ENCODE measurements at regions not wholly inside any gene's neighbourhood (a gene's known extent, or its start where the extent isn't known, plus 50 kb on each side); places are given as distances from the start of the nearest gene placed in this dataset.

GRCh38 chr13:29937379-29937778 is 87.0 kb upstream of the UBL3 start:
- in situ Hi-C loops (cut with MboI; ENCODE audit: low sequenced_read_pairs), result no loop called here

- in situ Hi-C loops (cut with MboI; ENCODE audit: low sequenced_read_pairs), result no loop called here
These were observed 86.5 kb upstream of the UBL3 start for GRCh38 chr13:29936956-29937355.

GRCh38 chr13:29936051-29936813 is 85.8 kb upstream of the UBL3 start:
- in situ Hi-C loops (cut with MboI; ENCODE audit: low sequenced_read_pairs), result no loop called here

- in situ Hi-C loops (cut with MboI; ENCODE audit: low sequenced_read_pairs), result no loop called here
These were observed 85.0 kb upstream of the UBL3 start for GRCh38 chr13:29935309-29935981.

GRCh38 chr13:29934531-29935308 is 84.3 kb upstream of the UBL3 start:
- in situ Hi-C loops (cut with MboI; ENCODE audit: low sequenced_read_pairs), result no loop called here

GRCh38 chr13:29933401-29933800 is 83.0 kb upstream of the UBL3 start:
- in situ Hi-C loops (cut with MboI; ENCODE audit: low sequenced_read_pairs), result no loop called here

GRCh38 chr13:29931696-29932095 is 81.3 kb upstream of the UBL3 start:
- in situ Hi-C loops (cut with MboI; ENCODE audit: low sequenced_read_pairs), result no loop called here

- in situ Hi-C loops (cut with MboI; ENCODE audit: low sequenced_read_pairs), result no loop called here
These were observed 78.8 kb upstream of the UBL3 start for GRCh38 chr13:29929062-29929847.

GRCh38 chr13:29926098-29926476 is 75.7 kb upstream of the UBL3 start:
- in situ Hi-C loops (cut with MboI; ENCODE audit: low sequenced_read_pairs), result no loop called here

GRCh38 chr13:29925457-29926097 is 75.2 kb upstream of the UBL3 start:
- in situ Hi-C loops (cut with MboI; ENCODE audit: low sequenced_read_pairs), result no loop called here

- in situ Hi-C loops (cut with MboI; ENCODE audit: low sequenced_read_pairs), result no loop called here
These were observed 74.3 kb upstream of the UBL3 start for GRCh38 chr13:29924482-29925350.

- in situ Hi-C loops (cut with MboI; ENCODE audit: low sequenced_read_pairs), result no loop called here
These were observed 73.4 kb upstream of the UBL3 start for GRCh38 chr13:29923554-29924481.

GRCh38 chr13:29922896-29923295 is 72.5 kb upstream of the UBL3 start:
- in situ Hi-C loops (cut with MboI; ENCODE audit: low sequenced_read_pairs), result no loop called here

- in situ Hi-C loops (cut with MboI; ENCODE audit: low sequenced_read_pairs), result no loop called here
These were observed 71.9 kb upstream of the UBL3 start for GRCh38 chr13:29922281-29922821.

- in situ Hi-C loops (cut with MboI; ENCODE audit: low sequenced_read_pairs), result no loop called here
These were observed 71.1 kb upstream of the UBL3 start for GRCh38 chr13:29921542-29921941.

GRCh38 chr13:29920025-29920643 is 69.7 kb upstream of the UBL3 start:
- in situ Hi-C loops (cut with MboI; ENCODE audit: low sequenced_read_pairs), result no loop called here

- in situ Hi-C loops (cut with MboI; ENCODE audit: low sequenced_read_pairs), result no loop called here
These were observed 68.4 kb upstream of the UBL3 start for GRCh38 chr13:29918845-29919244.

- in situ Hi-C loops (cut with MboI; ENCODE audit: low sequenced_read_pairs), result no loop called here
These were observed 67.2 kb upstream of the UBL3 start for GRCh38 chr13:29917650-29918049.

Measured in HL-60/S4 (cell line).